GM12878 (cell line): ENCODE measurements at regions not wholly inside any gene's neighbourhood (a gene's known extent, or its start where the extent isn't known, plus 50 kb on each side); places are given as distances from the start of the nearest gene placed in this dataset.

ENCODE experiments used
- ATAC-seq: fragments of 200-7000 bp; cut with Tn5 transposase; 3 replicates; pipeline ENCODE4 v1.9.1; 2020; ENCODE audit warnings: mild to moderate bottlenecking, moderate library complexity
- BruUV-seq: library from RNA; stranded (reverse); fragments of 400-500 nt; replicated peaks from 2 replicates; lab custom pipeline; 2021; lab: Mats Ljungman, UMichigan
- CTCF ChIA-PET: fragments of 300-600 bp; sonication (Branson Sonifier 250); formaldehyde crosslinking; extraction: SDS; loops from one replicate; lab custom pipeline; 2021; ENCODE audit warnings: inconsistent platforms; lab: Yijun Ruan, JAX
- POLR2A ChIA-PET: fragments of 350-600 bp; formaldehyde crosslinking; extraction: SDS; loops from one replicate; lab custom pipeline; 2021; ENCODE audit warnings: inconsistent platforms; lab: Charles Lee
- RAD21 ChIA-PET: fragments of 300-600 bp; sonication (Branson Sonifier 250); formaldehyde crosslinking; loops from one replicate; lab custom pipeline; 2023; ENCODE audit warnings: antibody characterized with exemption; ENCODE audit not compliant: unreplicated experiment; lab: Charles Lee
- SMC1A ChIA-PET: fragments of 300-600 bp; sonication (Branson Sonifier 250); formaldehyde crosslinking; loops from one replicate; lab custom pipeline; 2023; ENCODE audit not compliant: unreplicated experiment, uncharacterized antibody; lab: Charles Lee
- DNase-seq: peaks from one replicate; pipeline ENCODE4 v3.0.0-alpha.2; 2011; ENCODE audit warnings: low read depth, low spot score
- FAIRE-seq: peaks from 3 replicates; lab custom pipeline; 2011; peaks lifted over from hg19 to GRCh38; lab: Jason Lieb, UNC
- H2AFZ ChIP-seq: 2 replicates; pipeline ENCODE4 v1.6.0; 2011; ENCODE audit warnings: low read depth, low read length, control low read depth; ENCODE audit not compliant: control insufficient read depth
- H3K27ac ChIP-seq: 2 replicates; pipeline ENCODE4 v1.5.1; 2011; ENCODE audit warnings: control low read depth; ENCODE audit not compliant: control insufficient read depth, insufficient read depth
- H3K27me3 ChIP-seq, 2 experiments: replicated peaks in 1 of 2; 2 replicates each; pipeline versions ENCODE4 v1.6.0 to v1.6.1; 2011; ENCODE audit warnings: low read length in 1 of 2; ENCODE audit not compliant: control insufficient read depth in 2 of 2, insufficient read depth in 2 of 2
- H3K36me3 ChIP-seq, 2 experiments: 2 replicates each; pipeline ENCODE4 v1.5.1; 2011; ENCODE audit warnings: low read length in 1 of 2; ENCODE audit not compliant: control insufficient read depth in 2 of 2, insufficient read depth in 2 of 2
- H3K4me1 ChIP-seq: 2 replicates; pipeline ENCODE4 v1.6.1; 2011; ENCODE audit warnings: mild to moderate bottlenecking, low read length, moderate library complexity, mixed read lengths; ENCODE audit not compliant: control insufficient read depth, insufficient read depth
- H3K4me2 ChIP-seq: 2 replicates; pipeline ENCODE4 v1.6.0; 2011; ENCODE audit warnings: control low read depth; ENCODE audit not compliant: control insufficient read depth, insufficient read depth
- H3K4me3 ChIP-seq: fragments of 200-600 bp; sonication (generic); 2 replicates; pipeline ENCODE4 v1.5.1; 2016
- H3K79me2 ChIP-seq: 2 replicates; pipeline ENCODE4 v1.6.0; 2011; ENCODE audit warnings: low read length; ENCODE audit not compliant: control insufficient read depth, insufficient read depth
- H3K9ac ChIP-seq: 2 replicates; pipeline ENCODE4 v1.8.0; 2011; ENCODE audit warnings: low read length, control low read depth, mixed read lengths; ENCODE audit not compliant: control insufficient read depth, insufficient read depth
- H3K9me3 ChIP-seq: replicated peaks from 3 replicates; pipeline ENCODE4 v1.5.1; 2011; ENCODE audit warnings: mild to moderate bottlenecking, low read length; ENCODE audit not compliant: control insufficient read depth, insufficient read depth
- H4K20me1 ChIP-seq: 2 replicates; pipeline ENCODE4 v1.6.0; 2011; ENCODE audit not compliant: control insufficient read depth, insufficient read depth
- BHLHE40 ChIP-seq, 2 experiments: fragments of 450-650 bp in 1 of 2; IDR thresholded peaks; 2 replicates each; pipeline ENCODE4 v1.6.1; 2011 to 2017; ENCODE audit warnings: low read depth in 2 of 2, borderline replicate concordance in 1 of 2, improper control_type of control experiment in 1 of 2, low read length in 1 of 2, mild to moderate bottlenecking in 1 of 2
- CBFB ChIP-seq: IDR thresholded peaks from 2 replicates; pipeline ENCODE4 v1.6.1; 2016; ENCODE audit warnings: antibody characterized with exemption, low read depth
- CBX5 ChIP-seq: sonication (generic); IDR thresholded peaks from 2 replicates; pipeline ENCODE4 v1.6.1; 2016; ENCODE audit warnings: low read depth, moderate library complexity, mild to moderate bottlenecking, inconsistent platforms
- CHD2 ChIP-seq: IDR thresholded peaks from 2 replicates; pipeline ENCODE4 v1.6.1; 2011; ENCODE audit warnings: low read depth, low read length, improper control_type of control experiment, borderline replicate concordance
- CHD4 ChIP-seq: fragments of 200-600 bp; sonication (generic); IDR thresholded peaks from 2 replicates; pipeline ENCODE4 v1.6.1; 2016; ENCODE audit warnings: mild to moderate bottlenecking
- DPF2 ChIP-seq: fragments of 450-650 bp; IDR thresholded peaks from 2 replicates; pipeline ENCODE4 v1.6.1; 2017; ENCODE audit warnings: mild to moderate bottlenecking
- IRF4 ChIP-seq: IDR thresholded peaks from 2 replicates; pipeline ENCODE4 v1.6.1; 2011; ENCODE audit warnings: low read depth, low read length
- NR2F1 ChIP-seq: fragments of 450-650 bp; conservative IDR thresholded peaks from 2 replicates; pipeline ENCODE4 v1.6.1; 2017; ENCODE audit warnings: mild to moderate bottlenecking
- PAX5 ChIP-seq: IDR thresholded peaks from 2 replicates; pipeline ENCODE4 v1.6.1; 2011; ENCODE audit warnings: low read depth, low read length, borderline replicate concordance
- RELA ChIP-seq: fragments of 450-650 bp; IDR thresholded peaks from 2 replicates; pipeline ENCODE4 v1.8.0; 2014; ENCODE audit warnings: borderline replicate concordance; ENCODE audit not compliant: partially characterized antibody
- SMARCA5 ChIP-seq: fragments of 450-650 bp; IDR thresholded peaks from 2 replicates; pipeline ENCODE4 v1.6.1; 2017; ENCODE audit warnings: mild to moderate bottlenecking
- SMC3 ChIP-seq: IDR thresholded peaks from 2 replicates; pipeline ENCODE4 v1.6.1; 2011; ENCODE audit warnings: low read length, improper control_type of control experiment, borderline replicate concordance
- SPI1 ChIP-seq: IDR thresholded peaks from 2 replicates; pipeline ENCODE4 v1.6.1; 2011; ENCODE audit warnings: low read depth, mild to moderate bottlenecking, low read length, moderate library complexity, borderline replicate concordance; ENCODE audit not compliant: insufficient read depth
- USF2 ChIP-seq: IDR thresholded peaks from 2 replicates; pipeline ENCODE4 v1.6.1; 2011; ENCODE audit warnings: low read depth, low read length, improper control_type of control experiment, borderline replicate concordance
- YBX1 ChIP-seq: fragments of 450-650 bp; IDR thresholded peaks from 2 replicates; pipeline ENCODE4 v1.6.1; 2016; ENCODE audit warnings: antibody characterized with exemption
- ZNF207 ChIP-seq: fragments of 450-650 bp; IDR thresholded peaks from 2 replicates; pipeline ENCODE4 v1.6.1; 2014; ENCODE audit warnings: antibody characterized with exemption, mild to moderate bottlenecking, borderline replicate concordance
- WGBS: methylation state at CpG from one replicate; pipeline ENCODE4 v1.1.6; 2016; ENCODE audit warnings: low lambda C conversion rate; ENCODE audit not compliant: insufficient replicate concordance, insufficient coverage; ENCODE audit errors: missing lambda C conversion rate; 5-methylcytosine and 5-hydroxymethylcytosine counted together
- in situ Hi-C: fragments of 300-500 bp; cut with MboI; formaldehyde crosslinking; loops from 9 replicates; pipeline ENCODE4 v1.14.3; 2018; ENCODE audit warnings: mixed read lengths
- intact Hi-C: fragments of 100-400 bp; cut with micrococcal nuclease; formaldehyde crosslinking; loops from one replicate; pipeline ENCODE4 v1.14.2; 2022; ENCODE audit not compliant: unreplicated experiment
- TF ChIP-seq, protein P1 (sequence below): fragments of 450-650 bp; IDR thresholded peaks from 2 replicates; pipeline ENCODE4 v1.6.1; 2017; ENCODE audit warnings: borderline replicate concordance

GRCh38 chr6:148212366-148212765, 130.3 kb upstream of the SASH1 start:
- Histone ChIP-seq H3K9ac (no peak overlapping the region), H4K20me1 (no peaks in the 10 kb centered on the region; the same call in 1 of the 2 replicates), H3K4me1 (no peaks in the 10 kb centered on the region), H3K4me3 (no peak overlapping the region), H3K4me2 (no peak overlapping the region), H3K27me3 (peaks cover 0 to 3% of the 10 kb centered on the region in 2 experiments; a peak in 2 of 4 replicates), H3K36me3 (no peaks in the 10 kb centered on the region), H2AFZ (no peak overlapping the region), H3K27ac (no peak overlapping the region), H3K79me2 (no peaks in the 10 kb centered on the region), H3K9me3 (no peaks in the 10 kb centered on the region)
- intact Hi-C loops = no loop called here
- FAIRE-seq (no peak), ATAC-seq (no peak), DNase-seq (no peak)
- ChIA-PET SMC1A (no interaction called here), CTCF (no interaction called here), RAD21 (no interaction called here), POLR2A (no interaction called here)
- TF ChIP-seq NR2F1 = no peak
- in situ Hi-C loops = no loop called here
- WGBS = 0% methylated on average over 3 of the region's 3 CpGs
- BruUV-seq = no TSS peak

DNA sequence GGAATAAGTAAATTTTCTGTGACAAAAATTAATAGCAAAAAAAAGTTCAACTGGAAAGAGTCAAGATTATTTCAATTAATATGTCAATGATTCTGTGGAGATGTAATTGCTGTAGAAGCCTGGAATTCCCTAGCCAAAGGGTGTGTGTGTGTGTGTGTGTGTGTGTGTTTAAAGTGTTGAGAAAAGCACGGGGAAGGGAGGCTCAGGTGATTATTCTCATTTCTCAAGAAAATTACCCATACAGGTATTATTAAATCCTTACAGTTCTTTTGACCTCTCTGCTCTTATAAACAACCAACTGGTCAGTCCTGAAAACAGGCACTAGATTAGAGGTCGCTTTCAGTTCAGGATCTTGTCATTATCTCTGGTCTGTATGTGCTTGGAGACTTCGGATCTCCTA, 129.3 kb upstream of the SASH1 start:
- ATAC-seq (no peak), FAIRE-seq (no peak), DNase-seq (no peak)
- intact Hi-C loops (no loop called here), in situ Hi-C loops (no loop called here)
- H4K20me1 ChIP-seq = no peaks in the 10 kb centered on the region; the same call in 1 of the 2 replicates
- no peak overlapping the region for H3K9ac ChIP-seq
- H3K4me1 ChIP-seq = no peaks in the 10 kb centered on the region
- SMC1A ChIA-PET = no interaction called here
- peaks cover 0 to 2% of the 10 kb centered on the region in 2 experiments; a peak in 2 of 4 replicates for H3K27me3 ChIP-seq
- H3K4me2 ChIP-seq = no peak overlapping the region
- CTCF ChIA-PET = no interaction called here
- RAD21 ChIA-PET = no interaction called here
- H3K4me3 ChIP-seq = no peak overlapping the region
- POLR2A ChIA-PET = no interaction called here
- WGBS = 3% methylated on average over 3 of the region's 3 CpGs
- H3K9me3 ChIP-seq = no peaks in the 10 kb centered on the region
- H2AFZ ChIP-seq = no peak overlapping the region
- no peaks in the 10 kb centered on the region for H3K36me3 ChIP-seq
- no peak overlapping the region for H3K27ac ChIP-seq
- BruUV-seq = no TSS peak
- no peaks in the 10 kb centered on the region for H3K79me2 ChIP-seq
- TF ChIP-seq SPI1 (no peak), BHLHE40 (IDR thresholded peaks at IDR 0.05; ENCODE audit: borderline replicate concordance in 1 of 2, low read depth in 2 of 2, low read length in 1 of 2) (no peak), USF2 (no peak), YBX1 (no peak), SMARCA5 (no peak), DPF2 (no peak), CHD4 (no peak), SMC3 (no peak), ZNF207 (no peak), RELA (no peak), PAX5 (no peak), CHD2 (no peak), IRF4 (no peak), CBX5 (no peak), CBFB (no peak)
- TF ChIP-seq, protein P1, sequence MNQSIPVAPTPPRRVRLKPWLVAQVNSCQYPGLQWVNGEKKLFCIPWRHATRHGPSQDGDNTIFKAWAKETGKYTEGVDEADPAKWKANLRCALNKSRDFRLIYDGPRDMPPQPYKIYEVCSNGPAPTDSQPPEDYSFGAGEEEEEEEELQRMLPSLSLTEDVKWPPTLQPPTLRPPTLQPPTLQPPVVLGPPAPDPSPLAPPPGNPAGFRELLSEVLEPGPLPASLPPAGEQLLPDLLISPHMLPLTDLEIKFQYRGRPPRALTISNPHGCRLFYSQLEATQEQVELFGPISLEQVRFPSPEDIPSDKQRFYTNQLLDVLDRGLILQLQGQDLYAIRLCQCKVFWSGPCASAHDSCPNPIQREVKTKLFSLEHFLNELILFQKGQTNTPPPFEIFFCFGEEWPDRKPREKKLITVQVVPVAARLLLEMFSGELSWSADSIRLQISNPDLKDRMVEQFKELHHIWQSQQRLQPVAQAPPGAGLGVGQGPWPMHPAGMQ = no peak
